Peyer's patch (tissue), 4 donors: ENCODE measurements at regions not wholly inside any gene's neighbourhood (a gene's known extent, or its start where the extent isn't known, plus 50 kb on each side); places are given as distances from the start of the nearest gene placed in this dataset.

Experiments
- CTCF ChIP-seq, 6 experiments: fragments of 450-650 bp in 4 of 6; fragments of 200-600 bp in 2 of 6; sonication (generic) in 1 of 6; IDR thresholded peaks; one replicate each; pipeline ENCODE4 v1.5.1; 2017 to 2019; ENCODE audit warnings: antibody characterized with exemption in 6 of 6, mild to moderate bottlenecking in 3 of 6, moderate library complexity in 1 of 6
- POLR2A ChIP-seq, 2 donors: fragments of 450-650 bp; IDR thresholded peaks; one replicate each; pipeline ENCODE4 v1.5.1; 2017; ENCODE audit warnings: antibody characterized with exemption in 2 of 2, mild to moderate bottlenecking in 2 of 2, moderate library complexity in 2 of 2

- TF ChIP-seq POLR2A (IDR thresholded peaks at IDR 0.05) (no peak), CTCF (IDR thresholded peaks at IDR 0.05) (no peak)
Observed at GRCh38 chr15:88345962-88346361, 89.4 kb upstream of the NTRK3 start.
